H54 (cell line): ENCODE measurements at regions not wholly inside any gene's neighbourhood (a gene's known extent, or its start where the extent isn't known, plus 50 kb on each side); places are given as distances from the start of the nearest gene placed in this dataset.

Experiments
- DNase-seq: peaks from one replicate; pipeline ENCODE4 v3.0.0; 2011; ENCODE audit warnings: low spot score, mixed read lengths; ENCODE audit not compliant: insufficient read length
- FAIRE-seq: peaks from 3 replicates; lab custom pipeline; 2011; peaks lifted over from hg19 to GRCh38; lab: Jason Lieb, UNC
- POLR2A ChIP-seq: IDR thresholded peaks from 2 replicates; pipeline ENCODE4 v1.6.1; 2011; ENCODE audit warnings: low read depth, mild to moderate bottlenecking, low read length

DNA sequence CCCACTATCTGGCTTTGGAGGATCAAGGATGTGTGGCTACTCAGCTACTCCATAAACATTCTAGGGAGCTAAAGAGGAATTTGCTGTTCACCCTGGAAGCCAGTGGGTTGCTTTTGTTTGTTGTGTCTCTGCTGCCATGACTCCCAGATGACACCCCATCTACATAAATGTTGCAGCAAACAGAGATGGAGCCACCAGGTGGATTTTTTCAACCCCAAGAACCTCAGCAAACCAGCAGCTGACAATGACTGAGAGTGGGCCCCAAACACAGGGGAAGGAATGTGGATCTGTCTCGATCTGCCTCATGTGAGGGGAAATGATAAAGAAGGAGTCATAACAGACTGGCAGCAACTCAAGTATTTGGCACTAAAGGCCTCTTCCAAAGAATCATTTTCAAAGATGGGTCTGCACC is 132.7 kb upstream of the TNC start:
- FAIRE-seq (peak; percentile 100), DNase-seq (peak; percentile 64)
- no peak for TF ChIP-seq POLR2A

DNA sequence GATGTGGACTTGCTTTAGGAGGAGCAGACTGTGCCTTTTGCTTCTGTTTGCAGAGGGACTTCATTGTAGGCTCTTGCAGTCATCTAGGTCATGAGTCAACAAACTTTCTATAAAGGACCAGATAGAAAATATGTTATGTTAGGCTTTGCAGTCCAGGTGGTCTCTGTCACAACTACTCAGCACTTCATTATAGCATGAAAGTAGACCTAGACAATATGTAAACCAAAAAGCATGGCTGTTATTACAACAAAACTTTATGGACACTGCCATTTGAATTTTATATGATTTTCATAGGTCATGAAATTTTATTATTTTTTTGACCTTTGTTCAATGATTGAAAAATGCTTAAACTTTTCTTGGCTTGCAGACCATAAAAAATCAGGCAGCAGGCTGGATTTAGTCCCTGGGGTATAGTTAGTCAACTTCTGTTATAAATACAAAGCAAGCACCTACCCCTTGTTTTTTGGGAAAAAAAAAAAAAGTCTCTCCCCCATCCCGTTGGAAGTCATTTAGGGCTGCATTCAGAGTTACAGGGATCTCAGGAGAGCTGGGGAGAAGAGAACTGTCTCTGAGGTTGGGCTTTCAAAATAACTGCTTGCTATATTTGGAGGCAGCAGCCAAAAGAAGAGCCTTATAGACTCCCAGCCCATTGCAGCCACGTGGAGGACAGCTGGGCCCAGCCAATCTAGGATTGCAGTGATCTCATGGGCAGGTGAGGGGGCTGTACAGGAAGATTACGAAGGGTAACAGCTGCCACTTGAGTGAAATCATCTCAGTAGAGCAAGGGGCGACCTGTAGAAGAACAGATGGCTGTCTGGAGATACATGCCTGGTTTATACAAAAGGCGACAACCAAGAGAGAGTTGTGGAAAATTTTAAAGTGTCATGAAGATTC is 136.6 kb upstream of the TNC start:
- FAIRE-seq (no peak), DNase-seq (no peak)
- no peak for TF ChIP-seq POLR2A

DNA sequence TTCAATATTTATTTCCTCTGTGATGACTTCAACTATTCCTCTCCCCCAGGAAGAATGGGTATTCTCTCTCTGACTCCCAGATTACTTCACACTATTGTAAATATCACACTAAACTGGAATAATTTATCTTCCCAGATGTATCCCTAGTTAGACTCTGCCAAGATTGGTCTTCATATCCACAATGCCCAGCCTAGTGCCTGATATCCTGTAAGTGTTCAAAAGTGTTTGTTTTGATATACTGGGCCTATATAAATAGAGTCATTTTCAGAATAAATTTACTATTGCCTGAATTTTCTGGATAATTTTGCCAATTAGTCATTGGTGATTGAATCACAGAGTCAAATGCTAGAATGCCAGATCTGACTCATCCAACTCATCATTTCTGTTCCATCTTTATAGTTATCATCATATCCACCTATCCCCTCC is 143.7 kb upstream of the TNC start:
- DNase-seq (no peak), FAIRE-seq (peak; percentile 6)
- TF ChIP-seq POLR2A = no peak

DNA sequence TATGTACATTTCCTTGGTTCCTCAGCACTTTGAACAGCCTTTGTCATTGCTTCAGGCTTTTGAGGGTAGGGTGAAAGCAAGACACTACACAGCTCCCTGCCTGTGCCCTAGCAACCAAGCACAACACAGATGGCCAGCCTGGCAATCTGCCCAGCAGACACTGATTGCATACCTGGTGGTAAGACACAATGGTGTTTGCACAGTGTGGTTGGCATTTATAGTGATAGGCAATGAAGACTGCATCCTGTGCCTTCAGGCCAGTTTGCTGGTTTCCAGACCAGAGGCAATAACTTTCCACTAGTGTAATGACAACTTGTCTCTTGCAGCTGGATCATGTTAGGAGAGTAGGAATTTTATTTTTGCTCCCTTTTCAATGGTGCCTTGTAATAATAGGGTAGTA is 144.5 kb upstream of the TNC start:
- DNase-seq = peak; percentile 43
- FAIRE-seq = peak; percentile 100
- no peak for TF ChIP-seq POLR2A

DNA sequence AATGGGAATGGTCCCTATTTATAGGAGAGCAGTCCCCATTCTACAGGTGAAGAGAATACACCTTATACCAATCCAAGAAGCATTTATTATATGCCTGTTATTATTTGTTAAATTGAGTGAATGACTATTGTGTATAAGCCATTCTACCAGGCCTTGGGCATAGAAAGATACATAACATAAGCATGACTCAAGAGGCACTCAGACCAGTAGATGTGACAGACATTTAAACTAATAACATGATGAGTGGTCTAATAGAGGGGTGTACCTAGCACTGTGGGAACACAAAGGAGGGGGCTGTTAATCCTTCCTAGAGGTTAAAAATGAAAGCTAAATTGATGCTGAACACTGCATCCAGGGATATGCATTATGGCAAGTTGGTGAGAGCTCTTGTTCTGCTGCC is 145.0 kb upstream of the TNC start:
- FAIRE-seq (peak; percentile 78), DNase-seq (no peak)
- no peak for TF ChIP-seq POLR2A

DNA sequence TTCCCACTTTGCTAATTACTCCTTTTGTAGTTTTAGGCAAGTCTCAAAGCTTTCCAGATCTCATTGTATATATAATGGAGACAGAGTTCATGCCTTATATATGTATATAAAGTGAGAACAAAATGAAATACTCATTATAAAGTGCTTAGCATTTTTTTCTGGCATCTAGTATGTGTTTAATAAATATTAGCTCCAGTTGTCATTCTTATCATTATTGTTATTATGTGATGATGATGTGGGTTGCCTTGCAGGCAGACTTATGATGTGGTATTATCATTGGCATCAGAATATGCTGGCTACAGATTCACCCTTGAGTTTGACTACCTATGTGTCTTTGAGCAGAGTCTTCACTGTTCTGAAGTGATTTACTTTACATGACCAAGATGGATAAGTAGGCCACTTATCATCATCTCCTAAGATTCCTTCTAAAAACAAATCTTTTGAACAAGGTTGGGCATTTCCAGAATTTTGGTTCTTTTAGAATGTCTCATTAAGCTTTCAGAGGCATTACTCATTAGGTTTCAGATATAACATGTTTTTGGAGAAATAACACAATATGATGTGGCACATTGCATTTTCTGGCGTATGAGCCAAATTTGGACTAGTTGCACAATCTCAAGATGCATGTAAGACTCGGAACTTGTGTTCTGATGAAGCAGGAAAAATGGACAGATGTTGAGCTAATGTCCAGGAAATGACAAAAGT is 145.6 kb upstream of the TNC start:
- no peak for TF ChIP-seq POLR2A
- FAIRE-seq (peak; percentile 62), DNase-seq (no peak)

DNA sequence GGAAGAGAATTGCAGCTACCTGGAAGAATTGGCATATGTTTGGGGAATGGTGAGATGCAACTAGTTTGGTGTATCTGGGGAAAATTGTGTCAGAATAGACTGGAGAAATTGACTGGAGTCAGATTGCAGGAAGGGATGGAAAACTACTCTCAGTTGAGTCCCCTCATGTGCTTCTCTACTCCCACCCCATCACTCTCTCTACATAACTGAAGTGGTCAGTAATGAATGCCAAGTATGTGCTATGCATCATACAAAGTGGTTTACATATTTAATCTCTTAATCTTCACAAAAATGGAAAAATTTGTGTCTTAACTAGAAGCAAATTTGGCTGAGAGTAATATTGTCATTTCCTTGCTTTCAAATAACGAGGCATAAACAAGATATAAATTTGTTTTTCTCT is 146.4 kb upstream of the TNC start:
- FAIRE-seq (no peak), DNase-seq (no peak)
- no peak for TF ChIP-seq POLR2A

DNA sequence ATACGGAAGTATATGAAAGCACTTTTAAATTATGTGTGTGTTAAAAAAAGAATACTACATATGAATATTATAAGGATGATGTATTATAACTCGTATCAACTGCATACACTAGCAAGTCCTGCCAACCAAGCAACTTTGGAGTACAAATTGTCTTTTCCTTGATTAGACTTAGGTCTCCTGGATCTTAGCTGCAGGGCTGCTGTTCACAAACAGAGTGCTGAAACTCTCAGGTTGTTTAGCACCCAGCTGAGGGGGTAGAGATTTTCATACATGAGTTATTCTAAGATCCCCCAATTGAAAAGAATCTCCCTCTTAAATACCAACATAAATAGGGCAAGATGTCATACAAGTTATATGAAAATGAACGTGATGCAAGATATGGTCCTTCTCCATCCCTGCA is 149.8 kb upstream of the TNC start:
- DNase-seq (no peak), FAIRE-seq (peak; percentile 65)
- TF ChIP-seq POLR2A = no peak

DNA sequence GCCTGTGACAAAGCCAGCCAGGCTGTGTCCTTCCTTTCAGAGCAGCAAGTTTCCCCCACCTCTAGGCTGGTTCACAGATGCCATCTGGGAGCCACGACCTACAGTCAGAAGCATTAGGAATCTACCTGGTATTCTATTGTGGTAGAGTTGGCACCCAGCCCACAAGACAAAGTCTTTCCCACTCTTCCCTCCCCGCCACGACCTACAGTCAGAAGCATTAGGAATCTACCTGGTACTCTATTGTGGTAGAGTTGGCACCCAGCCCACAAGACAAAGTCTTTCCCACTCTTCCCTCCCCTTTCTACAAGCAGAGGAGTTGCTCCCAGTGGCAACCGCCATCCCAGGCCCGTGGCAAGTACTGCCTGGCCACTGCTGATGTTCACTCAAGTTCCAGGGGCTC is 157.8 kb upstream of the TNC start:
- DNase-seq = no peak
- TF ChIP-seq POLR2A = no peak
- FAIRE-seq = no peak

DNA sequence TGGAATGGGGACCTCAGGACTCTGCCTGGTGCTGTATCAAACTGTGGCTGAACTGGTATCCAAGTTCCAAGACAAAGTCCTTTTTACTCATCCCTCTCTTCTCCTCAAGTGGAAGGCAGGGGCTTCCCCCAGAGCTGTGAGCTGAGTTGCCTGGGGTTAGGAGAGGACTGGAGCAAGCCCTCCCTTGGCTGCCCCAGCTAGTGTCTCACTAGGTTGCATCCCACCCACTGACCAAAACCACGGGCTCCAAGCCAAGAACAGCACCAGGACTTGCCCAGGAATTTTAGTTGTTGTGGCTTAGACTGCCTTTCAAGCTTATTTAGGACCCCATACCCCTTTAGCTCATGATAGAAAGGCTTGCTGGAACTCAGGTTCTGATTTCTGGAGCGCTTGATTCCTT is 158.7 kb upstream of the TNC start:
- FAIRE-seq (no peak), DNase-seq (no peak)
- TF ChIP-seq POLR2A = no peak

DNA sequence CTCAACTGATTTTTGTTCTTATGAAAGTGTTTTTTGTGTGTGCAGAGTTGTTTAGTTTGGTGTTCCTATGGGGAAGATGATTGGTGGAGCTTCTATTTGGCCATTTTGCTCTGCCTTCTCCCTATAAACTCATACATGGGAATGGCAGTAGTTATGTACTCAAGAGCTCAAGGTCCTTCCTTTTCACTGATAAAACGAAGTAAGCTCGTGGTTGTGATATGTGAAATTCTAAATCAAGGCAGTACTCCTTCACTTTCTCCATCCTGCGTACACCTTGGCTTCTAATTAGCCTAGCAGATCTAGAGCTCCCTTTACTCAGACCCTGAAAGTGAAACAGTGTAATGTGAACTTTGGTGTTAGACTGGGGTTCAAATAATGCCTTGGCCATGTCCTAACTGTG is 159.3 kb upstream of the TNC start:
- DNase-seq (no peak), FAIRE-seq (no peak)
- TF ChIP-seq POLR2A = no peak

DNA sequence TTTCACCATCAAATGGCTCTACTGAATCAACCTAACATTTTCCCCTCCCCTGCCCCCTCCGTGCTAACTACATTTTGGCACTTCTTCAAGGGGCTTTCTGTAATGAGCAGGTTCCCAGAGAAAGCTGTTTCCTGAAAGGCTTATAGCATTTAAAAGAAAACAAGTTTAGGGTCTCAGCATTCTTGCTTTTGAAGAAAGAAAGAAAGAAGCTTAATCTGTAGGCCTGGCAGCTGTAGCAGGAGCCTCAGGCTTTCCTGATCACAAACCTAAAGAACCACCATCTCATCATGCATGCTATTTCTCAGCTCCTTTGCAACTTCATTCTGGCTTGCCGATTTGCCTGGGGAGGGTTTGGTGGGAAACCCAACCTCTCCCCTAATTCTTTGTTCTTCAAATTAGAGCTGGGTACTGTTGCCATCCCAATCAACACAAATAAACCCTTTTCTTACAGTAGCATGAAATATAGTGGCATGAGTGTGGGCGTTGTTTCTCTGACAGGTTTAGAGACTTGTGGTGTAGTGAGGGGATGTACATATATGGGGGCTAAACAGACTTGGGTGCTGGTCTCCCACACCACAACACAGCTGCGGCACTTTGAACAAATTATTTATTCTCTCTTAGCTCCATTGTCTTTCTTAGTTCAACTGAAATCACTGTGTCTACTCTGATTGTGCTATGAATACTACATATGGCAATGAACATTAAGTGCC is 160.5 kb upstream of the TNC start:
- no peak for FAIRE-seq
- TF ChIP-seq POLR2A = no peak
- no peak for DNase-seq

DNA sequence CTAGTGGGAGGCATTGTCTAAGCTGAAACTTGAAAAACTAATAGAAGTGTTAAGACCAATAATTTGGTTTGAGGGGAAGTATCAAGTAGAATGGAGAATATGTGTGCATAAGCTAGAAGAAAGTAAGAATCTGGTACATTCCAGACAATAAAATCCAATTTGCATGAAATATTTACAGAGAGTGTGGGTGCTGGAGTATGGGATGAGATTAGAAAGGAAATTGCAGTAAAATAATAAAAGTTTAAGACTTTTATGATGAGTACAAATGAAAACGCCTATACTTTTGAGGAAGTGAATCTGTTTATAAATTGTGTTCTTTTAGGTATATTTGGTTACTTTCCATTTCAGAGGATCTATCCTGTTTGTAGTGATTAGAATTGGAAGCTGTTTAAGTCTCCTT is 165.4 kb upstream of the TNC start:
- no peak for TF ChIP-seq POLR2A
- no peak for FAIRE-seq
- no peak for DNase-seq

DNA sequence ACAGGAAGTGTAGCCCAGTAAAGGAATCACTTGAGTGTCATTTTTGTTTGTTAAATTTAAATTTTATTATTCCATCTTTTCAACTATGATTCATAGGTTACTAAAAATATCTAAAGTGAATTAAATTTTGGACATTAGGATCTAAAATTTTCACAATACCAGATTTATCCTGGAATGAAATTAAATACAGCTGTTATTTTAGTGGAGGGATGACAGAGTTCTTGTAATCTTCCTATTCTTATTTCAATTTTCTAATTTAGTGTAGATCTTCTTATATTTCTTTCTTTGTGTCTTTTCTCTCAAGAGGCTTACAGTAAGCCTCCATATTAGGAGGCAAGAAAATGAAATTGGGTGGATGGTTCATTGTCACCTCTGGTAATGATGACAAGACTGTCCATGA is 167.9 kb upstream of the TNC start:
- FAIRE-seq = no peak
- no peak for DNase-seq
- no peak for TF ChIP-seq POLR2A

DNA sequence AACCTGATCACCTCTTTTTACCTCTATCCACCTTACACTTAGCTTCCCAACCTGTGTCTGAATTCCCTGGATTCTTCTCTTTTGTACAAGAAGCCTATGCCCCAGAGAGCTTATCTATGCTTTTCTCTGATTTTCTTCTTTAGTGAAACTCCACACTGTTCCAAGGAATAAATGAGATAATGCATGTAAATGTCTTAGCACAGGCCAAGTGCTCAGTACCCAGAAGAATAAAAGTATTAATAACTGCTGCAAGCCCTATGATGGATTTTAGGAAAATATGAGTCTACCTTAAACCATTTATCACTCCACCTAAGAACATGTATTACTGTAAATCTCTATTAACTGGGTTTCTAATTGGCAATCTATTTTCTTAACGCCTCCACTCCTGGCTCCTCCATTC is 168.5 kb upstream of the TNC start:
- DNase-seq (no peak), FAIRE-seq (no peak)
- TF ChIP-seq POLR2A = no peak
